ENCODE measurements at regions not wholly inside any gene's neighbourhood (a gene's known extent, or its start where the extent isn't known, plus 50 kb on each side); places are given as distances from the start of the nearest gene placed in this dataset.

DNA sequence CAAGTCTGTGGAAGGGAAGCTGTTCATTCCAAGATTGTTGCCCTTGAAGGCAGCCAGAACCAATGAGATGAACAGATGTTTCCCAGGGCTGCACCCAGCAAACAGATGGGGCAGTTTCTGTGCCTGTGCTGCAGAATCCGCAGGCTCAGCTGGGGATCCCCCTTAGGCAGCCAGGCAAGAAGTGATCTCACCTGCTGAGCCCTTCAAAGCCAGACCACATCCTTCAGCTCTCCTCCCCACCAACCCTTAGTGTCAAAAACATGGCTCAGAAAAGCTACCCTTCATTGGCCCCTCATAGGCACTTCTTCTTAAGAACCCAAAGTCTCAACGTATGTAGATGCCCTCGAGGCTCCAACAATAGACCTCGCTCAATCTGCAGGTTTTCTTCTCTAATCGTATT, 626.7 kb downstream of the CCDC171 start:
- no peaks in the 10 kb centered on the region for H3K9me3 ChIP-seq (ENCODE audit: control insufficient read depth, low read length)
- Mint-ChIP-seq H3K27me3 (ENCODE audit: insufficient read depth) (no peaks in the 10 kb centered on the region), H3K4me3 (no peak overlapping the region), H3K9me3 (no peaks in the 10 kb centered on the region), H3K27ac (no peak overlapping the region), H3K36me3 (ENCODE audit: low read depth) (no peaks in the 10 kb centered on the region), H3K4me1 (no peaks in the 10 kb centered on the region)
- H3K36me3 ChIP-seq (ENCODE audit: control insufficient read depth, insufficient read depth, low read length), result no peaks in the 10 kb centered on the region
- TF ChIP-seq, protein P1, sequence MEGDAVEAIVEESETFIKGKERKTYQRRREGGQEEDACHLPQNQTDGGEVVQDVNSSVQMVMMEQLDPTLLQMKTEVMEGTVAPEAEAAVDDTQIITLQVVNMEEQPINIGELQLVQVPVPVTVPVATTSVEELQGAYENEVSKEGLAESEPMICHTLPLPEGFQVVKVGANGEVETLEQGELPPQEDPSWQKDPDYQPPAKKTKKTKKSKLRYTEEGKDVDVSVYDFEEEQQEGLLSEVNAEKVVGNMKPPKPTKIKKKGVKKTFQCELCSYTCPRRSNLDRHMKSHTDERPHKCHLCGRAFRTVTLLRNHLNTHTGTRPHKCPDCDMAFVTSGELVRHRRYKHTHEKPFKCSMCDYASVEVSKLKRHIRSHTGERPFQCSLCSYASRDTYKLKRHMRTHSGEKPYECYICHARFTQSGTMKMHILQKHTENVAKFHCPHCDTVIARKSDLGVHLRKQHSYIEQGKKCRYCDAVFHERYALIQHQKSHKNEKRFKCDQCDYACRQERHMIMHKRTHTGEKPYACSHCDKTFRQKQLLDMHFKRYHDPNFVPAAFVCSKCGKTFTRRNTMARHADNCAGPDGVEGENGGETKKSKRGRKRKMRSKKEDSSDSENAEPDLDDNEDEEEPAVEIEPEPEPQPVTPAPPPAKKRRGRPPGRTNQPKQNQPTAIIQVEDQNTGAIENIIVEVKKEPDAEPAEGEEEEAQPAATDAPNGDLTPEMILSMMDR (conservative IDR thresholded peaks at IDR 0.05), result no peak
- WGBS, 2 experiments (ENCODE audit: insufficient coverage in 1 of 2, insufficient read length in 1 of 2), result 92 to 95% methylated on average over 4 to 5 of the region's 5 CpGs
- H3K27me3 ChIP-seq (ENCODE audit: control insufficient read depth, insufficient read depth, low read length, poor library complexity, severe bottlenecking), result no peaks in the 10 kb centered on the region
- no peak overlapping the region for H3K4me3 ChIP-seq (ENCODE audit: low read length)
- no peak overlapping the region for H3K9ac ChIP-seq (ENCODE audit: extremely low read depth, low read length, poor library complexity, severe bottlenecking)
- no peak overlapping the region for H3K27ac ChIP-seq (ENCODE audit: low read depth, low read length)
- no peak for DNase-seq
- H3K4me1 ChIP-seq (ENCODE audit: control insufficient read depth, insufficient read depth, low read length), result no peaks in the 10 kb centered on the region

DNA sequence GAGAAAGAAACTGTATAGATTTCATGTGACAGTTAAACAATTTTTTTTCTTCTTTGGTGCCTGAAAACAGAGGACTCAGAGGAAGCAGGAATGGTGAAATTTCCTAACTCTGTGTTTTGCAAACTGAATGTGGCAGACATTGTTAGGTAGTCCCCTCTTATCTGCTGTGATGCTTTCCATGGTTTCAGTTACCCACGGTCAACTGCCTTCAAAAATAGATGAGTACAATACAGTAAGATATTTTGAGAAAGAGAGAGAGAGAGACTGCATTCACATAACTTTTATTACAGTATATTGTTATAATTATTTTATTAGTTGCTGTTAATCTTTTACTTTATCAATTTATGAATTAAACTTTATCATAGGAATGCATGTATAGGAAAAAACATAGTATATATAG, 627.2 kb downstream of the CCDC171 start:
- H3K36me3 ChIP-seq (ENCODE audit: control insufficient read depth, insufficient read depth, low read length), result no peaks in the 10 kb centered on the region
- WGBS, 2 experiments (ENCODE audit: insufficient coverage in 1 of 2, insufficient read length in 1 of 2), result 100% methylated on average over 1 of the region's 1 CpG; no CpG with 5 or more reads in 1 of the 2 experiments
- no peak overlapping the region for H3K4me3 ChIP-seq (ENCODE audit: low read length)
- TF ChIP-seq, protein P1 (conservative IDR thresholded peaks at IDR 0.05), result no peak
- no peaks in the 10 kb centered on the region for H3K4me1 ChIP-seq (ENCODE audit: control insufficient read depth, insufficient read depth, low read length)
- H3K9me3 ChIP-seq (ENCODE audit: control insufficient read depth, low read length), result no peaks in the 10 kb centered on the region
- DNase-seq, result no peak
- H3K9ac ChIP-seq (ENCODE audit: extremely low read depth, low read length, poor library complexity, severe bottlenecking), result no peak overlapping the region
- Mint-ChIP-seq H3K36me3 (ENCODE audit: low read depth) (no peaks in the 10 kb centered on the region), H3K27ac (no peak overlapping the region), H3K9me3 (no peaks in the 10 kb centered on the region), H3K4me1 (no peaks in the 10 kb centered on the region), H3K4me3 (no peak overlapping the region), H3K27me3 (ENCODE audit: insufficient read depth) (no peaks in the 10 kb centered on the region)
- H3K27ac ChIP-seq (ENCODE audit: low read depth, low read length), result no peak overlapping the region
- no peaks in the 10 kb centered on the region for H3K27me3 ChIP-seq (ENCODE audit: control insufficient read depth, insufficient read depth, low read length, poor library complexity, severe bottlenecking)

DNA sequence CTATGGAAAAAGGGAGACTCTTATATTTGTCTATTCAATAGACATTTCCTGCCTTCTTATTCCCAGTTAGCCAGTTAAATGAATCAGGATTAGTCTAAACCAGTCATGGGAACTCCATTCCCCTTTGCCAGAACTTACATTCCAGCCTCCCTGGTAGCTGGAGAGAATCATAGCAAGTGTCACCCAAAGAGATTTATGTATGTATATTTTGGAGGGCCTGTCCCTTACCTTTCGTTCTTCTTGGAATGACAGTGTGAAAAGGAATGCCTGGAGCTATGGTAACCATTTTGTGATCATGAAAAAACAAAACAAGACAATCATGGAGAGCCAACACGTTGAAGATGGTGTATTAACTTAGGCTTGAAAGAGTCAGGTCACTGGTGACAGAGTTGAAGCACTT, 627.7 kb downstream of the CCDC171 start:
- no peak overlapping the region for H3K27ac ChIP-seq (ENCODE audit: low read depth, low read length)
- H3K36me3 ChIP-seq (ENCODE audit: control insufficient read depth, insufficient read depth, low read length), result no peaks in the 10 kb centered on the region
- 80 to 86% methylated on average over 2 of the region's 2 CpGs for WGBS, 2 experiments (ENCODE audit: insufficient coverage in 1 of 2, insufficient read length in 1 of 2)
- DNase-seq, result no peak
- Mint-ChIP-seq H3K4me3 (no peak overlapping the region), H3K36me3 (ENCODE audit: low read depth) (no peaks in the 10 kb centered on the region), H3K4me1 (no peaks in the 10 kb centered on the region), H3K27me3 (ENCODE audit: insufficient read depth) (no peaks in the 10 kb centered on the region), H3K27ac (no peak overlapping the region), H3K9me3 (no peaks in the 10 kb centered on the region)
- H3K4me1 ChIP-seq (ENCODE audit: control insufficient read depth, insufficient read depth, low read length), result no peaks in the 10 kb centered on the region
- no peaks in the 10 kb centered on the region for H3K27me3 ChIP-seq (ENCODE audit: control insufficient read depth, insufficient read depth, low read length, poor library complexity, severe bottlenecking)
- H3K9me3 ChIP-seq (ENCODE audit: control insufficient read depth, low read length), result no peaks in the 10 kb centered on the region
- no peak overlapping the region for H3K4me3 ChIP-seq (ENCODE audit: low read length)
- TF ChIP-seq, protein P1 (conservative IDR thresholded peaks at IDR 0.05), result no peak
- H3K9ac ChIP-seq (ENCODE audit: extremely low read depth, low read length, poor library complexity, severe bottlenecking), result no peak overlapping the region
